ENCODE measurements at regions not wholly inside any gene's neighbourhood (a gene's known extent, or its start where the extent isn't known, plus 50 kb on each side); places are given as distances from the start of the nearest gene placed in this dataset.

GRCh38 chr12:65632131-65632855, 192.0 kb upstream of the HMGA2 start:
- H3K27ac ChIP-seq: no peak overlapping the region
- no peak for TF ChIP-seq CTCF (IDR thresholded peaks at IDR 0.05)
- no peak for TF ChIP-seq ZFX (IDR thresholded peaks at IDR 0.05; ENCODE audit: borderline replicate concordance)

- no peak for TF ChIP-seq ZFX (IDR thresholded peaks at IDR 0.05; ENCODE audit: borderline replicate concordance)
- TF ChIP-seq CTCF (IDR thresholded peaks at IDR 0.05): no peak
- H3K27ac ChIP-seq: no peak overlapping the region
Observed at GRCh38 chr12:65634061-65634460, 190.2 kb upstream of the HMGA2 start.

- TF ChIP-seq CTCF (IDR thresholded peaks at IDR 0.05): no peak
- TF ChIP-seq ZFX (IDR thresholded peaks at IDR 0.05; ENCODE audit: borderline replicate concordance): no peak
- H3K27ac ChIP-seq: no peak overlapping the region
Observed at GRCh38 chr12:65634626-65635331, 189.5 kb upstream of the HMGA2 start.

- TF ChIP-seq ZFX (IDR thresholded peaks at IDR 0.05; ENCODE audit: borderline replicate concordance) (no peak), CTCF (IDR thresholded peaks at IDR 0.05) (no peak)
- H3K27ac ChIP-seq: no peak overlapping the region
Observed at GRCh38 chr12:65636436-65636835, 187.8 kb upstream of the HMGA2 start.

GRCh38 chr12:65637150-65637549, 187.1 kb upstream of the HMGA2 start:
- TF ChIP-seq ZFX (IDR thresholded peaks at IDR 0.05; ENCODE audit: borderline replicate concordance): no peak
- TF ChIP-seq CTCF (IDR thresholded peaks at IDR 0.05): no peak
- no peak overlapping the region for H3K27ac ChIP-seq

- TF ChIP-seq ZFX (IDR thresholded peaks at IDR 0.05; ENCODE audit: borderline replicate concordance) (no peak), CTCF (IDR thresholded peaks at IDR 0.05) (no peak)
- H3K27ac ChIP-seq: no peak overlapping the region
Observed at GRCh38 chr12:65637774-65638173, 186.5 kb upstream of the HMGA2 start.

GRCh38 chr12:65638324-65638723, 186.0 kb upstream of the HMGA2 start:
- TF ChIP-seq CTCF (IDR thresholded peaks at IDR 0.05): no peak
- no peak for TF ChIP-seq ZFX (IDR thresholded peaks at IDR 0.05; ENCODE audit: borderline replicate concordance)
- H3K27ac ChIP-seq: no peak overlapping the region

Data from 22Rv1 (cell line).